GM12891 (cell line): ENCODE measurements at regions not wholly inside any gene's neighbourhood (a gene's known extent, or its start where the extent isn't known, plus 50 kb on each side); places are given as distances from the start of the nearest gene placed in this dataset.

ENCODE experiments used
- POLR2A ChIP-seq: IDR thresholded peaks from 2 replicates; pipeline ENCODE4 v1.6.1; 2011; ENCODE audit warnings: low read depth, low read length, control low read depth
- POLR2AphosphoS5 ChIP-seq: IDR thresholded peaks from 2 replicates; pipeline ENCODE4 v1.6.1; 2011; ENCODE audit warnings: low read depth, low read length, control low read depth

DNA sequence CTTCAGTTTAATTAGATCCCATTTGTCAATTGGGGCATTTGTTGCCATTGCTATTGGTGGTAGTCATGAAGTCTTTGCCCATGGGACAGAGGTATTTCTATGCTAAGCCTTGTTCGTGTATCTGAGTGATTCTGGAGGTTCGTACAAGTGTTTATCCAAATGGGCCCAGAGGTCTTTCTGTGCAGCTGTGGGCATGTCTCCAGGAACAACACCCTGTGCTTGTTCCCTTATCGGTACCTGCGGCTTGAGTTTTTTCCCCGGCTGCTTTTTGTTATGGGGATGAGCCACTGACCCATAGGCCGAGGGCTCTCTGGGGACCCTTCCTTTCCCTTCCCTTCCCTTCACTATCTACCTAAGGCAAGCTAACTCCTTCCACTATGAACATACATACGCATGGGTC lies 81.4 kb upstream of the WDR1 start:
- TF ChIP-seq POLR2AphosphoS5: no peak
- no peak for TF ChIP-seq POLR2A
